GM23338 (cell line): ENCODE measurements at regions not wholly inside any gene's neighbourhood (a gene's known extent, or its start where the extent isn't known, plus 50 kb on each side); places are given as distances from the start of the nearest gene placed in this dataset.

ENCODE experiments used
- CREB1 ChIP-seq: fragments of 250-450 bp; sonication (Bioruptor Pico); IDR thresholded peaks from 2 replicates; pipeline ENCODE4 v1.5.0; 2020; ENCODE audit warnings: low read depth, mild to moderate bottlenecking, moderate library complexity
- CTCF ChIP-seq, 2 experiments: fragments of 200-600 bp in 1 of 2; sonication (generic) in 1 of 2; conservative IDR thresholded peaks; 2 replicates each; pipeline versions ENCODE4 v1.5.1 to v1.6.1; 2016 to 2017; ENCODE audit warnings: antibody characterized with exemption in 2 of 2, low read depth in 2 of 2, mild to moderate bottlenecking in 2 of 2, moderate library complexity in 1 of 2
- ETS1 ChIP-seq: IDR thresholded peaks from 2 replicates; pipeline ENCODE4 v1.6.1; 2016; ENCODE audit warnings: antibody characterized with exemption
- EZH2 ChIP-seq: fragments of 200-600 bp; sonication (generic); IDR thresholded peaks from one replicate; pipeline ENCODE4 v1.8.0; 2017; ENCODE audit warnings: antibody characterized with exemption, mild to moderate bottlenecking, low read depth; ENCODE audit not compliant: unreplicated experiment
- EZH2phosphoT487 ChIP-seq: fragments of 200-600 bp; sonication (generic); IDR thresholded peaks from one replicate; pipeline ENCODE4 v1.8.1; 2018; ENCODE audit warnings: antibody characterized with exemption; ENCODE audit not compliant: unreplicated experiment
- JUNB ChIP-seq: IDR thresholded peaks from one replicate; pipeline ENCODE4 v1.6.1; 2016; ENCODE audit warnings: antibody characterized with exemption; ENCODE audit not compliant: unreplicated experiment
- POLR2AphosphoS5 ChIP-seq: IDR thresholded peaks from 2 replicates; pipeline ENCODE4 v1.6.1; 2016; ENCODE audit warnings: antibody characterized with exemption, low read depth
- REST ChIP-seq: IDR thresholded peaks from one replicate; pipeline ENCODE4 v1.6.1; 2018; ENCODE audit warnings: antibody characterized with exemption; ENCODE audit not compliant: unreplicated experiment
- STAT1 ChIP-seq: IDR thresholded peaks from one replicate; pipeline ENCODE4 v1.6.1; 2016; ENCODE audit warnings: antibody characterized with exemption; ENCODE audit not compliant: unreplicated experiment
- ZNF114 ChIP-seq: fragments of 250-450 bp; sonication (Bioruptor Pico); IDR thresholded peaks from 2 replicates; pipeline ENCODE4 v1.5.0; 2020; ENCODE audit warnings: mild to moderate bottlenecking, moderate library complexity
- ZNF462 ChIP-seq: fragments of 250-450 bp; sonication (Bioruptor Pico); IDR thresholded peaks from 2 replicates; pipeline ENCODE4 v1.5.0; 2020; ENCODE audit warnings: mild to moderate bottlenecking, moderate library complexity

- no peak for TF ChIP-seq CTCF (conservative IDR thresholded peaks at IDR 0.05; ENCODE audit: low read depth in 2 of 2)
- TF ChIP-seq ZNF462 (CRISPR knock-in tag): no peak
- TF ChIP-seq JUNB: no peak
- no peak for TF ChIP-seq CREB1 (CRISPR knock-in tag)
- no peak for TF ChIP-seq STAT1
- no peak for TF ChIP-seq EZH2
- TF ChIP-seq REST: no peak
- no peak for TF ChIP-seq POLR2AphosphoS5
- TF ChIP-seq ETS1: no peak
- TF ChIP-seq ZNF114: no peak
- no peak for TF ChIP-seq EZH2phosphoT487
Observed at GRCh38 chr16:35174016-35174415, 1714.6 kb downstream of the TP53TG3F start.
